ENCODE measurements at regions not wholly inside any gene's neighbourhood (a gene's known extent, or its start where the extent isn't known, plus 50 kb on each side); places are given as distances from the start of the nearest gene placed in this dataset.

GRCh38 chr5:120139039-120139438 is 325.1 kb upstream of the PRR16 start (continued):
- TF ChIP-seq HMGXB4 (CRISPR knock-in tag; IDR thresholded peaks at IDR 0.05; ENCODE audit: borderline replicate concordance): no peak
- peak; percentile 28; the same call in 1 of the 3 replicates for TF ChIP-seq SMC3 (IDR thresholded peaks at IDR 0.05)
- TF ChIP-seq ESRRA (IDR thresholded peaks at IDR 0.05; ENCODE audit: borderline replicate concordance, low read length): no peak
- TF ChIP-seq EP300 (IDR thresholded peaks at IDR 0.05): peak; percentile 59 to 75; a peak in 3 of 5 replicates
- no peak for TF ChIP-seq CHD2 (IDR thresholded peaks at IDR 0.05; ENCODE audit: low read length, partially characterized antibody)
- peak; percentile 68 to 91; a peak in 3 of 5 replicates for TF ChIP-seq JUN (IDR thresholded peaks at IDR 0.05)
- TF ChIP-seq BHLHE40 (IDR thresholded peaks at IDR 0.05; ENCODE audit: low read depth, low read length): no peak
- TF ChIP-seq CEBPB (IDR thresholded peaks at IDR 0.05): peak; percentile 99 to 100
- no peak for TF ChIP-seq REST (IDR thresholded peaks at IDR 0.05)
- no peak for TF ChIP-seq POLR2AphosphoS2 (conservative IDR thresholded peaks at IDR 0.05; ENCODE audit: low read length)
- no peak for TF ChIP-seq HOXA7 (CRISPR knock-in tag; IDR thresholded peaks at IDR 0.05)
- no peak for TF ChIP-seq SREBF2 (IDR thresholded peaks at IDR 0.05)
- no peak for TF ChIP-seq EHMT2 (IDR thresholded peaks at IDR 0.05; ENCODE audit: low read depth)
- no peak for TF ChIP-seq RCOR1 (IDR thresholded peaks at IDR 0.05; ENCODE audit: low read depth, low read length)
- TF ChIP-seq FOXS1 (CRISPR knock-in tag; IDR thresholded peaks at IDR 0.05): peak; percentile 53; the same call in 1 of the 2 replicates
- TF ChIP-seq FOSB (CRISPR knock-in tag; IDR thresholded peaks at IDR 0.05): no peak
- no peak for TF ChIP-seq E2F6 (IDR thresholded peaks at IDR 0.05; ENCODE audit: borderline replicate concordance, low read depth)

GRCh38 chr5:120140501-120140900 is 323.6 kb upstream of the PRR16 start:
- POLR2A ChIA-PET: no interaction called here
- Histone ChIP-seq H3K9me3 (peaks cover 8% of the 10 kb centered on the region; the same call in 2 of the 3 replicates), H3K27ac (peak overlapping the region in 1 of 2 experiments; percentile 54; a peak in 1 of 6 replicates), H3K4me3 (no peak overlapping the region), H3K4me2 (no peak overlapping the region), H3K4me1 (peaks cover 22% of the 10 kb centered on the region)
- DNase-seq (ENCODE audit: low read depth in 1 of 2, low spot score in 1 of 2) (no peak), ATAC-seq (no peak), FAIRE-seq (no peak)
- TF ChIP-seq KDM5A (IDR thresholded peaks at IDR 0.05) (no peak), EHF (CRISPR knock-in tag; IDR thresholded peaks at IDR 0.05) (no peak), MYC (IDR thresholded peaks at IDR 0.05; ENCODE audit: borderline replicate concordance, low read length) (no peak), CTCF (IDR thresholded peaks at IDR 0.05) (no peak), HES2 (IDR thresholded peaks at IDR 0.05) (no peak), FOSB (CRISPR knock-in tag; IDR thresholded peaks at IDR 0.05) (no peak), MAZ (IDR thresholded peaks at IDR 0.05; ENCODE audit: borderline replicate concordance, low read depth, low read length) (no peak), NFE2L2 (conservative IDR thresholded peaks at IDR 0.05; ENCODE audit: low read length) (no peak), ZNF302 (CRISPR knock-in tag; IDR thresholded peaks at IDR 0.05) (no peak), HDAC2 (IDR thresholded peaks at IDR 0.05) (no peak), CEBPB (IDR thresholded peaks at IDR 0.05) (no peak), RAD21 (conservative IDR thresholded peaks at IDR 0.05 in 1 of 2, IDR thresholded peaks at IDR 0.05 in 1 of 2) (no peak), CBX8 (IDR thresholded peaks at IDR 0.05) (no peak), ZFP36 (IDR thresholded peaks at IDR 0.05; ENCODE audit: borderline replicate concordance, partially characterized antibody) (no peak)
- WGBS (ENCODE audit: missing lambda C conversion rate): 74% methylated on average over 1 of the region's 1 CpG
- CTCF ChIA-PET: no interaction called here

All from A549 (cell line).